22Rv1 (cell line): ENCODE measurements at regions not wholly inside any gene's neighbourhood (a gene's known extent, or its start where the extent isn't known, plus 50 kb on each side); places are given as distances from the start of the nearest gene placed in this dataset.

Experiments used
- CTCF ChIP-seq: fragments of 450-650 bp; IDR thresholded peaks from 2 replicates; pipeline ENCODE4 v1.5.1; 2017; ENCODE audit warnings: mild to moderate bottlenecking
- ZFX ChIP-seq: fragments of 450-650 bp; IDR thresholded peaks from 2 replicates; pipeline ENCODE4 v1.6.1; 2017; ENCODE audit warnings: antibody characterized with exemption, borderline replicate concordance

GRCh38 chr17:71313866-71314265 is 807.0 kb upstream of the SOX9 start:
- TF ChIP-seq CTCF: no peak
- TF ChIP-seq ZFX: no peak
